HG02571 (cell line): ENCODE measurements at regions not wholly inside any gene's neighbourhood (a gene's known extent, or its start where the extent isn't known, plus 50 kb on each side); places are given as distances from the start of the nearest gene placed in this dataset.
"Not testable (repeated sequence)": the region's sequence is repeated elsewhere in the genome, so short reads cannot be mapped to it uniquely, and the experiment has no call there.

Experiments
- ATAC-seq: cut with Tn5 transposase; IDR thresholded peaks from one replicate; pipeline ENCODE4 v1.9.1; 2021; ENCODE audit warnings: mild to moderate bottlenecking, moderate library complexity; ENCODE audit not compliant: unreplicated experiment

DNA sequence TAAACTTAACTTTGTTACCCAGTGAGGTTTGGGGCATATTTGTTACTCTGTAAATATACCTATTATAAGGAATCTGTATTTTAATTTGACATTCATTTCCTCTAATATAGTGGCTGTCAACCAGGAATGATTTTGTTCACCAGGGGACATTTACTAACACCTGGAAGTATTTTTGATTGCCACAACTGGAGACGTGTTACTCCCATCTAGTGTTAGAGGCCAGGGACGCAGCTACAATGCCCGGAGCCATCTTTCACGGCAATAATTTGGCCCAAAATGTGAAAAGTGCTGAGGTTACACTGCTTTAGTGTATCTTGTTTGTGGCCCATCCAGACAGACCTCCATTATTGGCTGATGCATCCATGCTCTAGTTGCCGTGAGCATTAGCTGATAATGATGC lies 881.3 kb upstream of the ATXN7L3B start:
- ATAC-seq = no peak

DNA sequence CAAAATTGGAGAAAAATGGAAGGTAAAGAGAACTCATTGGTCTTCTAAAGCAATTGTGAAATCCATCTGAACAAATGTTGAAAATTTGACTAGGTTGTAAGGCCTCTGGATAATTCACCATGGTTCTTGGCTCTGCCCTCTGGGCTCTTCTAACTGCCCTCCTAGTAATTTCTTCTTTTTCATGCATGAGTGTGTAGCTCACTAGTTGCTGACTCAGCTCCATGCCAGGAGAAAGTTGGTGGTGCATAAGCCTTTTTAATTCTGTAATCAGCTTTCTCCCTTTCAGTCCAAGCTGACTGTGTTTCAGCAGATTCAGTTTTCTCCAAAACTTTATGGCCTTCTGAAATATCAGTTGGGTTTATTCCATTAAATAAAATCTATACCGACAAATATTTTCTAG lies 877.8 kb upstream of the ATXN7L3B start:
- ATAC-seq = no peak

DNA sequence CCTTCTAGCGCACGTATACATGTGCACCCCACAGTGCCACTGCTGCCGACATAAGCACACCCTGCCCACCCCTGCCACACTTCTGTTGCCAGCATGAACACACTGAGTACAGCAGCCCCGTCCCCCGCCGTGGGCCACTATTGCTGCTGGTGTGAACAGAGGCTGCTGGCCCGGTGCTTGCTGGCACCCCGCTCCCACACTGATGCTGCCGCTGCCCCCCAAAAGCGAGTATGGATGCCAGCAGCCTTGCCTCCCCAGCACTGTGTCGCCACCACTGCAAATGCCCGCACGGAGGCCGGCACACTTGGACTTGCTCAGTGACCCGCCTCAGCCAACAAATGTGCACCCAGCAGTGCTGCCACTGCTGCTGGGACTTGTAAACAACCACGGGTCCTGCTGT lies 872.4 kb upstream of the ATXN7L3B start:
- no peak for ATAC-seq

DNA sequence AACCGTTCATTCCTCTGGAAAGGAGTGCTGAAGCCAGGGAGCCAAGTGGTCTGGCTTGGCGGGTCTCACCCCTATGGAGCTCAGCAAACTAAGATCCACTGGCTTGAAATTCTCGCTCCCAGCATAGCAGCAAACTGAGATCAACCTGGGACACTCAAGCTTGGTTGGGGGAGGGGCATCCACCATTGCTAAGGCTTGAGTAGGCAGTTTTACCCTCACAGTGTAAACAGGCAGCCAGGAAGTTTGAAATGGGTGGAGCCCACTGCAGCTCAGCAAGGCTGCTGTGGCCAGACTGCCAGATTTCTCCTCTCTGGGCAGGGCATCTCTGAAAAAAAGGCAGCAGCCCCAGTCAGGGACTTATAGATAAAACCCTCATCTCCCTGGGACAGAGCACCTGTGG lies 866.1 kb upstream of the ATXN7L3B start:
- ATAC-seq = not testable (repeated sequence)

DNA sequence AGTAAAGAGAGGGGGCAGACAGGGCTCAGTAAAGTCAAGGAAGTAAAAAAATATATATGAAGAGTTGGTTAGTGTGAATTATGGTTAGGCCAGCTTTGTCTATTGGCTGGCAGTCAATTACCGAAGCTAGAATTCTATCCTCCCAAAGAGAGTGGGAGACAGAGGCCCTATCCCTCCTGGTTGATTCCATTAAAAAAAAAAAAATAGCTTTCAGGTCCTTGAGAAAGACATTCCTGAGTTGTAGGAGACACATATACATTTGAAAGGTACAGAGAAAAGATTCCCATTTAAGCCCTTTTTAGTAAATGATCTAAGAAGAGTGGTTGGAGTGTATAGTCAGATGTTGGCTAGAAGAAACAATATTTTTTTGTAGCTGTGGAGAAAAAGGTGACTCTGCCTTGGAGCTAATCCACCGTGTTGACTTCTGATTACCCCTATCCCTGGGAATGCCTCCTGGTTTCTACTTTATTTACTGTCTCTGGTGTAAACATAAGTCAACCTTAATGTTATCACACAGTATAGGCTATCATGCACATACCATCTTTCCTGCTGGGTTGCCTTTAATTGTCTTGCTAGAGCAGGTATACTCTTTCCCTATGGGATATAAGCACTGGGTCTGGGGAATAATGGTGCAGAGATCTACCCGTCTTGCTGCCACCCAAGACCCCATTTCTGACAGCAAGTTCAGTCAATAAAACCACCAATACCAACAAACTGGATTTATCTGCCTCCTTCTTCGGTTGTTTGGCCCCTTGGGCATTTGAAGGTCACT lies 859.9 kb upstream of the ATXN7L3B start:
- ATAC-seq = no peak

DNA sequence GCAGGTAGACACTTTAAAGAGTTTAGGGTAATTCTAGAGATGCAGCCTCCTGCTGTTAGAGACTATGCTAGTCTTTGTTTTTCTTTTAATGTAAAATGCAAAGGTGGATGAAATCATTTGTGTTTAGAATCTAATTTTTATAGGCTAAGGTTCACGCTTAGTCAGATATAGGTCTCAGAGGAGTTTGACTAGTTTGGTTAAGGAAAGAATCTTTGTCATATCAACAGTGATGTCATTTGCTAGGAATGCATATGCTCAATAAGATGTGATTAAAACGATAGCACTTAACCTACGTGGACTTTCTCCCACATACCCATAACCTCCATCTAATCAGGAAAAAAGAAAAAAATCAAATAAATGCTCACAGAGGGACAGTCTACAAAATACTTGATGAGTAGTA lies 859.3 kb upstream of the ATXN7L3B start:
- ATAC-seq = no peak

DNA sequence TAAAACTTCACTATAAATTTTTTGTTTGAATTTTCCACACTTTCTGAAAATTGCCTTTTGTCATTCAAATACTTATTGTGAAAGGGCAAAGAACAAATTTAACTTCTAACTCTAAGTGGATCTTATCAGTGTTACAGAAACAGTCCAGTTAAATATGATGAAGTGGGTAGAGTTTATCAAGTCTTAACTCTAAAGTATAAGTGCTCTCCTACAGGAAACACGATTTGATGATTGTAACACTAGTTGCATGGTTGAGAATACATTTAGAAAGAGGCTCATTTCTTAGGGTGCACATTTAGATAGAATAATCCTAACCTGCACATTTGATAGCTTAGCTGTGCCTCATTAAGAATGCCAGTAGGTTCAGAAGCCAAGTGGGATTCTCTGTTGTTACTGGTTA lies 838.3 kb upstream of the ATXN7L3B start:
- no peak for ATAC-seq

DNA sequence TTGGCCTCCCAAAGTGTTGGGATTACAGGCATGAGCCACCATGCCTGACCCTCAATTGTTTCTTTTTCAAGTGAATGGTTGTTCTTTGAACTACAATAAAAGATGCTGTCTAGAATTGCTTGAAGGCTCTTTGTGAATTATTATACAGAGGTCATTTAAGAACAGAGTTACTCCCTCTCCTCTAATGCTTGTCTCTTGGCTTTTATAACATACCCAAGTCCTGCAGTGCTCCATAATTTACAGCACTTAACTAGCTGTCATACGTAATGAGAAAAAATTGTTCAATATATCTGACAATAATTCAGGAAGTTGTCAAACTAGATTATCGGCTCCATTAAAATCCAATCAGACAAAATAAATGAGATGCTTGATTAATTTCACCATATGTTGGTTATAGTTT lies 823.0 kb upstream of the ATXN7L3B start:
- no peak for ATAC-seq

DNA sequence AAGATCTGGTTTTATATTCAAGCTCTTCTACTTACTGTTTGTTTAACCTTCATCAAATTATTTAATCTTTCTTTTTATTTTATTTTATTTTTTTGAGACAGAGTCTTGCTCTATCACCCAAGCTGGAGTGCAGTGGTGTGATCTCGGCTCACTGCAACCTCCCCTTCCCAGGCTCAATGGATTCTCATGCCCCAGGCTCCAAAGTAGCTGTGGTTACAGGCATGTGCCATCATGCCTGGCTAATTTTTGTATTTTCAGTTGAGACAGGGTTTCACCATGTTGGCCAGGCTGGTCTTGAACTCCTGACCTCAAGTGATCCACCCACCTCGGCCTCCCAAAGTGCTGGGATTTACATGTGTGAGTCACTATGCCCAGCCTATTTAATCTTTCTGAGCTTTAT lies 821.5 kb upstream of the ATXN7L3B start:
- not testable (repeated sequence) for ATAC-seq

DNA sequence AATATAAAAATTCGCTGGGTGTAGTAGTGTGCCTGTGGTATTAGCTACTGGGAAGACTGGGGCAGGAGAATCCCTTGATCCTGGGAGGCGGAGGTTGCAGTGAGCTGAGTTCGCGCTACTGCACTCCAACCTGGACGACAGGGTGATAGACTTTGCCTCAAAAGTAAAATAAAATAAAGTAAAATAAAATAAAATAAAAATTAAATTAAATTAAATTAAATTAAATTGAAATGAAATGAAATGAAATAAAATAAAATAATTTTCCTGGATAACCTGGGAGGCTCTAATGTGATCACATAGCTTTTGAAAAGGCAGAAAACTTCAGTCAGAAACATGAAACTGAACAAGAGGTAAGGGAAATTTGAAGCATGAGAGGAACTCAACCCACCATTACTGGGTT lies 818.4 kb upstream of the ATXN7L3B start:
- no peak for ATAC-seq

DNA sequence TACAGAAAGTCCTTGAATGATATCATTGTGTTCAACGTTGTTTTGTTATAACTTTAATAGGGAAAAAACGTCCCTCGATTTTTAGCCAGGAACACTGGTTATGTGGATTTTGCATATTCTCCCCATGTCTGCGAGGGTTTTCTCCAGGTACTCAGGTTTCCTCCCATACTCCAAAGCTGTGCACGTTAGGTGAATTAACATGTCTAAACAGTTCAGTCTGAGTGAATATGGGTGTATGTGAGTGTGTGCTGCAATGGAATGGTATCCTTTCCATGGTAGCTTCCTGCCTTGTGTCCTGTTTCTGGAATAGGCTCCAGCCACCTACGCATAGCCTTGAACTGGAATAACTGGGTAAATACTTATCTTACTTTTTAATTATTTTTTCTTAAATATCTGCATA lies 810.8 kb upstream of the ATXN7L3B start:
- ATAC-seq = no peak

DNA sequence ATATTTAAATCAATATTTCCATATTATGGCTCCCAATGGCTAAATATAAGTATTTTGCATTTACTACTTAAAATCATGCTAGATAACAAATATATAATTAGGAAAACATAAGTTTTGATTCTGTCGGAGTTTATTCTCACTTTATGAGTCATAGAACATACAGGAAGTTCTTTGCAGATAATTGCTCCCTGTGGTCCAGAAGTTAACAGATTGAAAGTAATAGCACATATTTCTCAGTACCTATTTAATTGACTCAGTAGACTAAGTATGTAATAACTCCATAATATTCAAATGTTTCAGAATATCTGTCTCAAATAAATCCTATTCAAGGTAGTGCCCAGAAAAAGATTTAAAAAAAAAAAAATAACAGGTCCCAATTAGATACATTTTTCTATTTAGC lies 806.0 kb upstream of the ATXN7L3B start:
- no peak for ATAC-seq

DNA sequence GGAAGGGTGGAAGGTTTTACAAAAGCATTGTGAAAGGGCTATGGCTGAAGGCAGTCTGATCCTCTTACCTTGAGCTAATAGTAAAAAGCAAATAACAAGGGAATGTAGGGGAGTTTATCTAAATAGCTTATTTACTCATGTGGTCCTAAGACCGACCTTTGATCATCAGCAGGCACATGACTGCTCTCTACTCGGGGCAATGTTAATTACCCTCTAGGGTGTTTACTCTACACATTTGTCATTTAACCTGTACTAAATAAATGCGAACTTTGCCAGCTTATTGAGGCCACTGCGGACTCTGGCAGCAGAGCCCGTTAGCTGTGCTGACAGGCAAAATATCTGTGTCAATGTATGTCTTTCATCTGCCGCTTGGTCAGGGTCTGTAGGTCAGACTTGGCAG lies 768.3 kb upstream of the ATXN7L3B start:
- no peak for ATAC-seq

DNA sequence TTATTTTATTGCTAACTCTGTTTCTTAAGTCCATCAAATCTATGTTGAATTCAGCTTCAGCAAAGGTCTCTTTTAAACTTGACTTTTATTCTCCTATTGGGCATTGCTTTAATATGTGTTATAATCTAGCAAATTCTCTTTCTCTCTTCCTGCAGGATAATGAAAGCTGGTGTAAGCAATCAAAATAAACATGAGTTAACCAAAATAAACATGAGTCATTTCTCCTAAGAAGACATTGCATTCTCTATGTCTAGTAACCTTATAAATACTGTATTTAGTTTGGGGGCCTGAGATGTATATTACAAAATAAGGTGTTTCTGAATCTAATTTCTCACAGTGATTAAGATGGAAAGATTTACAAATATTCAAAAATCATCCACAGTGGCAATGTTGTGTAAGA lies 739.1 kb upstream of the ATXN7L3B start:
- no peak for ATAC-seq

DNA sequence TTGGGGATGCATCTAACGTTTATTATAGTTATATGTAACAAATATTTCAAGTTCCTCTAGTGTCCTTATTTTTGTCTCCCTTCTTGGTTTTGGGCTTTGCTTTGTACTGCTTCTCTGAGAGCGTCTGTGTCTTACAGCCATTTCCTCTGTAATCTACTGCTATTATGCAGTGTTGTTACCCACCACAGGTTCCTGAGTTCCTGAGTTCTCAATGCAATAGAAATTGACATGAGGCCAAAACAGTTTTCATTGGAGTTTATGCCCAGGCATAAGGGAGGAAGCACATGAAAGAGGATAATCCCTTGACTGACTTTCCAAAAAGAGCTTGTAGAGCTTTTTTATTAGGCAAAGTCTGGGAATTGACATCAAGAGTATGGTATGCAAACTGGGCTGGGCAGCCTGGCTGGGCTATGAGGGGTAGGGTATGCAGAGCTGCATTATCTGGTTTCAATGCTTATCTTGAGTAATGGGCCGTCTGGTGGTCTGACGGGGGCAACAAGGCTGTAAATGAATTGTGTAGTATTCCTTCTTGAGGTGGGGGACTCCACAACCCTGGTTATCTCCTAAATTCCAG lies 722.5 kb upstream of the ATXN7L3B start:
- no peak for ATAC-seq

DNA sequence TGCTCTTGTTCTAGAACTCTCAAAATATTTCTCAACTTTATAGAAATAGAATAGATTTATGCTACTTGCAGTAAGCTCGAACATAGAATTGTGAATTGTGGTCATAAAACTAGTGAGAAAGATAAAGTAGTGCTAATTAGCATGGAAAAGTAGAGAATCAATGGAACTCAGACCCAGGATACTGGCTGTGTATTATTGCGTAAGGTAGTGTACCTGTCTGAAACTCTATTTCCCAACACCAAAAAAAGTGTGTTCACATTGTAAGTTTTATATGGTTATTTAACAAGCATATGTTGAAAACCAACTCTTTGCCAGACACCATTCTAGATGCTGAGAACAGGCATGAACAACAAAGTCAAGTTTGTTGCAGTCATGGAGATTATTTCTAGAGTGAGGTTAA lies 720.5 kb upstream of the ATXN7L3B start:
- ATAC-seq = no peak

DNA sequence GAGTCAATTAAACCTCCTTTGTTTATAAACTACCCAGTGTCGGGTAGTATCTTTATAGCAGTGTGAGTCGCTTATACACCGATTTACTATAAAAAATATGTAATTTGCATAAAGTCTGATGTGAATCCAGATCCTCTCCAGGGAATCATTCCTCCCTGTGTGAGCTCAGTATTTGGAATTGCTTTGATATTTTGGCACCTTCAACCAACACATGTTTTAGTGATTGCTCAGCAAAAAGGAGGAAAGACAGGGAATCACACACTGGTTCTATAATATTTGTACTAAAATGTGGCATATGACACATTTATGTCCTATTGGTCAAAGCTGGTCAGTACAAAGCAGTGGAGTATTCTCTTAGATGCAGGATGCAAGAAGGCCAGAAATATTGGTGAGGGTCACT lies 703.9 kb upstream of the ATXN7L3B start:
- ATAC-seq = no peak

DNA sequence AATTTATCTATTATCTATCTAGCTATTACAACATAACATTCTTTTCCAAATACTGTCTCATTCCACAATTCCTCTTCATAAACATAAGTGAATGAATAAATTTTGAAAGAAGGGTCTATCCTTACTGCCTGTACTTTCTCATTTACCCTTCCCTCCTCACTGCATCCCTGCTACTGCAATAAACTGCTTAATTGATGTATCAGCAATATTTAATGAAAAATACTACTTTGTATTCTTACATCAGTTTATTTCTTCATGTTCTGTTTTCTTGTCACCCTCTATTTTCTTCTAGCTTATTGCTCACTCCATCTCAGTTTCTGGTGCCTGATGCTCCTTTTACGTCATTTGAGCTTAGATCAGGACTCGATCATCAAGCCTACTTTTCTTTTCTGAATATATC lies 695.7 kb upstream of the ATXN7L3B start:
- no peak for ATAC-seq

DNA sequence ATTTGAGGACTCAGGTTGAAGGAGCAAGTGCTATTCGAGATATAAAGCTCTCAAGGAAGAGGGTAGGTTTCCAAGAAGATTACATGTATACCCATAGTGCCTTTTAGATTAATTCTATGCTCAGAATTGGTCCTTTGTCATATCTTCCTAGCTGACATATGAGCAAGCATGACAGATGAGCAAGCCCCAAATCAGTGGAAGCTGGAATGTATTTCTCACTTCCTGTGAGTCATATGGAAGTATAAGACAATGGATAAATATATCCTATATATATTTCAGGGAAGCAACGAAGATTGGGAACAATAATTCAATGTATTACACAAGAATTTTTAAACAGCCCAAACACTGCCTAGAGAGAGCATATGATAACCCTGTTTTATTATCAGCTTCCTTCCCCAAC lies 674.1 kb upstream of the ATXN7L3B start:
- no peak for ATAC-seq

DNA sequence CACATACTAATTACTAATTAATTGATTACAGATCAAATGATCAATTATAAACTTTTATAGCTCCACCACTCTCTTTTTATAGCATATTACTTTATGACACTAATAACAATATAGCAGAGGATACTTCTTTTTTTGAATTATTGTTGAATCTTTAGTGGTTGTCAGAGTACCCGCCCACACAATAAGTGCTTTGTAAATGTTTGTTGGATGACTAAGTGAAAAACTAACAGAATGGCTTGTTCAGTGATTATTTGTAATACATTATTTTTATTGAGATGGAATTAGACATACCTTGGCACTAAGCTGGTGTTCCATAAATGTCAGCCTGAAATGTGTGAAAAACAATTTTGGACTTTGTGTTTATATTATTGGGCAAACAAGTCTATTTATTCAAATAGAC lies 670.5 kb upstream of the ATXN7L3B start:
- ATAC-seq = no peak

DNA sequence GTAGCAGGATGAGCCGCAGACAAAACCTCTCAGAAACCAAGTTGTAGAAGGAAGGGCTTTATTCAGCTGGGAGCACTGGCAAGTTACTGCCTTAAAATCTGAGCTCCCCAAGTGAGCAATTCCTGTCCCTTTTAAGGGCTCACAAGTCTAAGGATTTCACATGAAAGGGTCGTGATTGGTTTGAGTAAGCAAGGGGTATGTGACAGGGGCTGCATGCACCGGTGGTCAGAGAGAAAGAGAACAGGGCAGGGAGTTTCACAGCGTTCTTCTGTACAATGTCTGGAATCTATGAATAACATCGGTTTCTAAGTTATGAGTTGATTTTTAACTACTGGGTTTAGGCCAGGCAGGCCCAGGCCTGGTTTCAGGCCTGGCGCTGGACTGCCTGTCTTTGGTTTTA lies 660.3 kb upstream of the ATXN7L3B start:
- not testable (repeated sequence) for ATAC-seq

DNA sequence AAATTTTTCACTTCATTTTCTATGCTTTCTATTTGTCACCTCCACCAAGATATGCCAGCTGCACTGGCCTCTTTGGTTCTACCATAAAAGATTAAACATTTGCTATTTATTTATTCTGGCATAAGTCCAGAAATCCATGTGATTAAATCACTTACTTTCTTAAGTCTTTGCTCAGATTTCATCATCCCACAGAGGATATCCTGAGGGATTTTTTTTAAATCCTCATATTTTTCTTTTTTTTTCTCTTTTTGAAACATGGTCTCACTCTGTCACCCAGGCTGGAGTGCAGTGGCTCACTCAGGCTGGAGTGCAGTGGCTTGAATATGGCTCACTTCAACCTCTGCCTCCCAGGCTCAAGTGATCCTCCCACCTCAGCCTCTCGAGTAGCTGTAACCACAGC lies 645.4 kb upstream of the ATXN7L3B start:
- ATAC-seq = no peak

DNA sequence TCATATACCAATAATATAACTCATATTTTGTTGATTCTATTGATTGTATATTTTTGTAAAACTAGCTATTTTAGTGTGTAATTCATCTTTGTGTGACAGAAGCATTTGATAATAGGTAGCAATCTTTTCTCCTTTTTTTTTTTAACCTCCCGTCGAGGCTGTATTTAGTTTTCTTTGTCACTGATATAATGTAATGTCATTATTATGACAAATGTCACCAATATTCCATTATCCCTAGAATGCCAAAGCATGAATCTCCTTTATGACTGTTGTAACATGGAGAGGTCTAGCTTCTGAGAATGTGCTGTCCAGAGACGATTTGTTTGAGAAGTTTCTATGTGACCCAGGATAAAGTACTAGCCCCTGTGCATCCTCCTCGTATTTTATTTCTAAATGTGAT lies 639.0 kb upstream of the ATXN7L3B start:
- ATAC-seq = no peak
